IPS-18a (cell line): ENCODE measurements at regions not wholly inside any gene's neighbourhood (a gene's known extent, or its start where the extent isn't known, plus 50 kb on each side); places are given as distances from the start of the nearest gene placed in this dataset.

Source experiments
- H3K27ac ChIP-seq: one replicate; pipeline ENCODE4 v1.5.1; 2013; ENCODE audit warnings: low read length
- H3K27me3 ChIP-seq: one replicate; pipeline ENCODE4 v1.6.1; 2013; ENCODE audit warnings: mild to moderate bottlenecking, low read length; ENCODE audit not compliant: control insufficient read depth, insufficient read depth
- H3K36me3 ChIP-seq: one replicate; pipeline ENCODE4 v1.6.1; 2013; ENCODE audit warnings: low read depth, low read length; ENCODE audit not compliant: control insufficient read depth
- H3K4me1 ChIP-seq: one replicate; pipeline ENCODE4 v1.6.1; 2013; ENCODE audit warnings: low read depth, low read length; ENCODE audit not compliant: control insufficient read depth
- H3K4me3 ChIP-seq: one replicate; pipeline ENCODE4 v1.5.1; 2013; ENCODE audit warnings: low read length
- H3K9ac ChIP-seq: one replicate; pipeline ENCODE4 v1.6.1; 2013; ENCODE audit warnings: mild to moderate bottlenecking, low read length, moderate library complexity
- H3K9me3 ChIP-seq: one replicate; pipeline ENCODE4 v1.6.1; 2013; ENCODE audit warnings: low read depth, low read length; ENCODE audit not compliant: control insufficient read depth

DNA sequence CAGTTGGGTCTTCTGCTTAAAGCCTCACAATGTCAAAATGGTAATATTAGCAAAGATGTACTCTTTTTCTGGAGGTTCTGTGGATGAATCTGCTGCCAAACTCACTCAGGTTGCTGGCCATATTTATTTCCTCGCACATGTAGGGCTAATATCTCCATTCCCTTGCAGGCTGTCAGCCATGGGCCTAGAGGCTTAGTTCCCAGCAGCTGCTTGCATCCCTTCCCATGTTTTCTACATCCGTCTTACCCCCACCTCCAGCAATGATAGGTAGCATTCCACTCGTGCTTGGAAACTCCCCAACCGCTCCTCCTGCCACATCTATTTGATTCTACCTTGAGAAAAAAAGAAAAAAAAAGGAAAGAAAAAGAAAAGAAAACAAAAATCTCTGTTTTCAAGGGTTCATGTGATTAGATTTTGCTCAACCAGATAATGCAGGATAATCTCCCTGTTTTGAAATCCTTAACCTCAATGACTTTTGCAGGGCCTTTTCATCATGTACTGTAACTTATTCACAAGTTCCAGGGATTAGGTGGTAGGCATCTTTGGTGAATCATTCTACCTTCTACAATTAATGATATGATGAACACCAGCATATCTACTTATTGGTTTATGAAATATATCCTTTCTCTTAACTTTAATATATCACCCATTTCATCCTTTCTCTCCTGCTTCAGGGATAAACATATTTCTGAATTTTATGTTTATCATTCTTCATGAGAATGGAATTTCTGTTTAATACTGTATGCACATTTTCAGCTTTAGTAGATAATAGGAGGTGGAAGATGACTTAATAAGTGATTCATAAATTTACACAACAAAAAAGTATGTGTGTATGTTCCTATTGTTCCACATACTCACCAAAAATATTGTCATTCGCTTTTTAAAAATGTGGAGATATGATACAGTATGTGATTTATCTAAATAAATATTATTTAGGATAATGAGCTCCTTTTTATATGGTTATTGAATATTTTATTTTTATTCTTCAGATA is 931.9 kb downstream of the SLITRK5 start:
- H3K9me3 ChIP-seq: no peaks in the 10 kb centered on the region
- no peaks in the 10 kb centered on the region for H3K27me3 ChIP-seq
- H3K27ac ChIP-seq: no peak overlapping the region
- H3K4me3 ChIP-seq: no peak overlapping the region
- no peak overlapping the region for H3K9ac ChIP-seq
- H3K36me3 ChIP-seq: no peaks in the 10 kb centered on the region
- no peaks in the 10 kb centered on the region for H3K4me1 ChIP-seq

DNA sequence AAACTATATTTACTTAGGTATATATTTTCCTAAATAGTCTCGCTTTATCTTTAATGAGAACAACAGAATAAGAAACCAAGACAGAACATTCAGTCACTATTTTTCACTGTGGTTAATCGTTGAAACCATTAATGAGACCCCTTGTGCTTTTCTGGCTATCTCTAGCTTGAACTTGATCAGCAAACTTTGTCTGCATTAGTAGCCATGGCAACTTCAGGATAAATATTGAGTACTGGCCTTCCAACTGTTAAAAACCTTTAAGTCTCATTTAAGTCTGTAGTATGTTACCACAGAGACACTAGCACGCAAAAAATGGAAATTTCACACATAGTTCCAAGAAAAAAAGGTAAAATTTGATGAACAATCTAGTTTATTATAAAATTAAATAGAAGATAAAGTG is 946.0 kb downstream of the SLITRK5 start:
- no peaks in the 10 kb centered on the region for H3K36me3 ChIP-seq
- H3K9ac ChIP-seq: no peak overlapping the region

DNA sequence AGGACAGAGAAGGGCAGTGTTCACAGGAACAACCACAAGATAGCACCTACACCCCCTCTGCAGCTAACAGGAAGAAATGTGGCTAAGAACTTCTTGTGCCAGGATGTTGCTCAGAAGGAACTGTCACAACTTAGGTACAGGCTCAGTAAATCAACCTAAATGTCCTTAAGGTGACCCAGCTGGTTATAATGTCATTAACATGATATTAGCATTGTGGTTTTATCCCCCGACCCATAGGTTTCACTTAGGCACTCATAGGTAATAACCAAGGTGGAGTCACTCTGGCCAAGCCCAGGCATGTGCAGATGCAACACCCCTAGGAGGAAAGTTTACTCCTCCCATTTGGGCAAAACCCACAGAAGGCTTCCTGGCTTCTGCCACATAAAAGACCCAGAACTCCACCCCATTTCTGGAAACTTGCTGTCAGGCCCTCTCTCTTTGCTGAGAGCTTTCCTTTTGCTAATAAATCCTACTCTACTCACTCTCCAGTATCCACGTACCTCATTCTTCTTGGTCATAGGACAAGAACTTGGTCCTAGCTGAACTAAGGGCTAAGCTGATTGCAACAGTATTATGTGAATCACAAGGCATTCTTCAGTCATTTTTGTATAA is 951.3 kb downstream of the SLITRK5 start:
- Histone ChIP-seq H3K4me1 (no peaks in the 10 kb centered on the region), H3K36me3 (no peaks in the 10 kb centered on the region), H3K27me3 (no peaks in the 10 kb centered on the region), H3K9me3 (peaks cover 6% of the 10 kb centered on the region), H3K9ac (no peak overlapping the region), H3K27ac (no peak overlapping the region), H3K4me3 (no peak overlapping the region)

More for the DNA sequence above, 946.0 kb downstream of the SLITRK5 start:
- H3K4me3 ChIP-seq: no peak overlapping the region
- H3K4me1 ChIP-seq: no peaks in the 10 kb centered on the region
- no peak overlapping the region for H3K27ac ChIP-seq
- H3K9me3 ChIP-seq: peaks cover 3% of the 10 kb centered on the region
- no peaks in the 10 kb centered on the region for H3K27me3 ChIP-seq

- peaks cover 6% of the 10 kb centered on the region for H3K9me3 ChIP-seq
- no peaks in the 10 kb centered on the region for H3K36me3 ChIP-seq
- H3K4me1 ChIP-seq: no peaks in the 10 kb centered on the region
- no peak overlapping the region for H3K4me3 ChIP-seq
- H3K9ac ChIP-seq: no peak overlapping the region
- H3K27ac ChIP-seq: no peak overlapping the region
- no peaks in the 10 kb centered on the region for H3K27me3 ChIP-seq
These were observed 952.0 kb downstream of the SLITRK5 start for GRCh38 chr13:88623150-88623549.

DNA sequence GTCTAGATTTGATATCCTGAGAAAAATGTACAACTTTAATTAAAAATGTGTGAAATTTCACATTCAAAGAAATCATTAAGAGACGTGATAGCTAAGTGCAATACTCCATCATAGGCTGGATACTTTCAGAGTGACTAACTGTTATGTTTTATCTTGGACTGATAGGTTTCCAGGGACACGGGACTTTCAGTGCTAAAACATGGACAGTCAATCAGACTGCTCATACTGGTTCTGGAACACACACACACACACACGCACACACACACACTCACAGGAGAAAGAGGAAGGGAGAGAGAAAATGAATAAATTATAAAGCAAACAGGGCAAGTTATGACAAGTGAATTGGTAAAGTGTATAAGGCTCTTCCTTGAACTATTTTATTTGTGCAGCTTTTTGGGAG is 955.9 kb downstream of the SLITRK5 start:
- H3K4me1 ChIP-seq: no peaks in the 10 kb centered on the region
- no peak overlapping the region for H3K27ac ChIP-seq
- H3K4me3 ChIP-seq: no peak overlapping the region
- no peaks in the 10 kb centered on the region for H3K36me3 ChIP-seq
- no peak overlapping the region for H3K9ac ChIP-seq
- no peaks in the 10 kb centered on the region for H3K27me3 ChIP-seq
- H3K9me3 ChIP-seq: peaks cover 4% of the 10 kb centered on the region

DNA sequence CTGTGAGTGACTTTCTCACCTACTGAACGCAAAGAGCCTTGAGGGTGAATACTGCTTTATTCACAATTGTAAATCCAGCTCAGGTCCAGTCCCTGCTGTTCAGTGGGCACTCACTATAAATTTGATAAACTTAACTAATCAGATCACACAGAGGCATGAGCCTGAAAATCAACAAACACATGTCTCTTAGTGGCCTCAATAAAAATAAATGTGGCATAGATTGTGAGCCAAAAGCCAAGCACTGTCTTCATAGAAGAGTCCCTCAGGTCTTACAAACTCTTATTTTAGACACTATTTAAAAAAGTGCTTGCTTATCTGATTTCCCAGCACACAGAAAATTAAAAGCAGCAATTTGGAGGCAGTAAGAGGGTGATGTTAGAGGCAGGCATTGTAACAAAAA is 957.7 kb downstream of the SLITRK5 start:
- Histone ChIP-seq H3K27ac (no peak overlapping the region), H3K4me3 (no peak overlapping the region), H3K4me1 (no peaks in the 10 kb centered on the region), H3K9ac (no peak overlapping the region), H3K9me3 (no peaks in the 10 kb centered on the region), H3K36me3 (no peaks in the 10 kb centered on the region), H3K27me3 (no peaks in the 10 kb centered on the region)

GRCh38 chr13:88637935-88638334 is 966.8 kb downstream of the SLITRK5 start:
- no peaks in the 10 kb centered on the region for H3K27me3 ChIP-seq

DNA sequence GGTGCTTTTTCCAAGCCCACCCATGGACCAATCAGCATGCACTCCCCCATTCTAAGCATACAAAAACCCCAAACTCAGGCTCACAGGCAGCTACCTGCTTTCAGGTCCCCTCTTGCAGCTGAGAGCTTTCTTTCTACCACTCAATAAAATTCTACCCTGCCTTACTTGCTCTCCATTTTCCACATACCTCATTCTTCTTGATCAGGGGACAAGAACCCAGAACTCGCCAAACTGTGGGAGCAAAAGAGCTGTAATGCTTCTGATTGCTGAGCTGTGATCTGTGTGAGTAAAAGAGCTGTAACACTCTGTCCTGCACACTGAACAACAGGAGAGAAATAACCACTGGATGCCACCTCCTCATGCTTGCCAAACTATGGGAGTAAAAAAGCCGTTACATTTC is 972.1 kb downstream of the SLITRK5 start:
- Histone ChIP-seq H3K4me1 (no peaks in the 10 kb centered on the region), H3K4me3 (no peak overlapping the region), H3K36me3 (no peaks in the 10 kb centered on the region), H3K9ac (no peak overlapping the region), H3K27ac (no peak overlapping the region), H3K9me3 (peaks cover 8% of the 10 kb centered on the region), H3K27me3 (no peaks in the 10 kb centered on the region)

More at GRCh38 chr13:88637935-88638334, 966.8 kb downstream of the SLITRK5 start:
- Histone ChIP-seq H3K9ac (no peak overlapping the region), H3K9me3 (peaks cover 3% of the 10 kb centered on the region), H3K36me3 (no peaks in the 10 kb centered on the region), H3K4me3 (no peak overlapping the region), H3K4me1 (no peaks in the 10 kb centered on the region), H3K27ac (no peak overlapping the region)

GRCh38 chr13:88648598-88649373 is 977.6 kb downstream of the SLITRK5 start:
- Histone ChIP-seq H3K27me3 (no peaks in the 10 kb centered on the region), H3K27ac (no peak overlapping the region), H3K9me3 (no peaks in the 10 kb centered on the region), H3K4me1 (no peaks in the 10 kb centered on the region), H3K4me3 (no peak overlapping the region), H3K9ac (no peak overlapping the region), H3K36me3 (no peaks in the 10 kb centered on the region)

DNA sequence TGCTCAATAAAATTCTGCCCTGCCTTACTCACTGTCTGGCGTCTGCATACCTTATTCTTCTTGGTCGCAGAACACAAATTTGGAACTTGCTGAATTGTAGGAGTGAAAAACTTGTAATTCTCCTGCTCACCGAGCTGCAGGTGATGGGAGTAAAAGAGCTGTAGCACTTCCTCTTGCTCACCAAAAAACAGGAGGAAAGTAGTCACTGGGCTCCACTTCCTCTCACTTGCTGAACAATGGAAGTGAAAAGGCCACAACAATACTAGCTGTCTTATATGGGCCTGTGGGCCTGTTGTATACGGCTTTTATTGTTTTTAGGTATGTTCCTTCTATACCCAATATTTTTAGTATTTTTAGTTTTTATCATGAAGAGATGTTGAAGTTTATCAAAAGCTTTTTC is 978.7 kb downstream of the SLITRK5 start:
- Histone ChIP-seq H3K9me3 (no peaks in the 10 kb centered on the region), H3K4me3 (no peak overlapping the region), H3K36me3 (no peaks in the 10 kb centered on the region), H3K27me3 (no peaks in the 10 kb centered on the region), H3K27ac (no peak overlapping the region), H3K9ac (no peak overlapping the region), H3K4me1 (no peaks in the 10 kb centered on the region)

GRCh38 chr13:88651531-88651930 is 980.4 kb downstream of the SLITRK5 start:
- Histone ChIP-seq H3K9me3 (no peaks in the 10 kb centered on the region), H3K27me3 (no peaks in the 10 kb centered on the region), H3K36me3 (no peaks in the 10 kb centered on the region), H3K4me1 (no peaks in the 10 kb centered on the region), H3K4me3 (no peak overlapping the region), H3K9ac (no peak overlapping the region), H3K27ac (no peak overlapping the region)
